Activated naive CD8-positive, alpha-beta T cell treated with anti-CD3 and anti-CD28 coated beads for 36 hours (primary cell): ENCODE measurements at regions not wholly inside any gene's neighbourhood (a gene's known extent, or its start where the extent isn't known, plus 50 kb on each side); places are given as distances from the start of the nearest gene placed in this dataset.
"Not testable (repeated sequence)": the region's sequence is repeated elsewhere in the genome, so short reads cannot be mapped to it uniquely, and the experiment has no call there.

Experiments used
- DNase-seq: peaks from one replicate; pipeline ENCODE4 v3.0.0; 2021
- H3K27ac Mint-ChIP-seq: one replicate; pipeline ENCODE4 v1.8.0; 2022; ENCODE audit warnings: mild to moderate bottlenecking, moderate library complexity, mixed read lengths
- H3K27me3 Mint-ChIP-seq: one replicate; pipeline ENCODE4 v1.8.0; 2022; ENCODE audit warnings: mild to moderate bottlenecking, mixed read lengths
- H3K36me3 Mint-ChIP-seq: one replicate; pipeline ENCODE4 v1.8.0; 2021; ENCODE audit warnings: mild to moderate bottlenecking, mixed read lengths
- H3K4me1 Mint-ChIP-seq: one replicate; pipeline ENCODE4 v1.8.0; 2021; ENCODE audit warnings: mixed read lengths
- H3K4me3 Mint-ChIP-seq: one replicate; pipeline ENCODE4 v1.8.0; 2022; ENCODE audit warnings: mild to moderate bottlenecking, moderate library complexity, mixed read lengths
- H3K9me3 Mint-ChIP-seq: one replicate; pipeline ENCODE4 v1.8.0; 2022; ENCODE audit warnings: mixed read lengths

- no peak overlapping the region for H3K27ac Mint-ChIP-seq
Observed at GRCh38 chr4:155599085-155599484, 67.6 kb upstream of the GUCY1A1 start.

GRCh38 chr4:155597933-155598451 lies 68.7 kb upstream of the GUCY1A1 start:
- no peaks in the 10 kb centered on the region for H3K4me1 Mint-ChIP-seq
- H3K27me3 Mint-ChIP-seq, result peaks cover 21% of the 10 kb centered on the region
- H3K4me3 Mint-ChIP-seq, result no peak overlapping the region
- H3K9me3 Mint-ChIP-seq, result no peaks in the 10 kb centered on the region
- no peak for DNase-seq
- no peaks in the 10 kb centered on the region for H3K36me3 Mint-ChIP-seq
- no peak overlapping the region for H3K27ac Mint-ChIP-seq

More at GRCh38 chr4:155599085-155599484, 67.6 kb upstream of the GUCY1A1 start:
- H3K36me3 Mint-ChIP-seq, result no peaks in the 10 kb centered on the region
- no peak overlapping the region for H3K4me3 Mint-ChIP-seq
- H3K9me3 Mint-ChIP-seq, result no peaks in the 10 kb centered on the region
- peaks cover 21% of the 10 kb centered on the region for H3K27me3 Mint-ChIP-seq
- no peaks in the 10 kb centered on the region for H3K4me1 Mint-ChIP-seq
- DNase-seq, result no peak

GRCh38 chr4:155597281-155597680 lies 69.4 kb upstream of the GUCY1A1 start:
- H3K27ac Mint-ChIP-seq, result no peak overlapping the region
- no peak overlapping the region for H3K4me3 Mint-ChIP-seq
- H3K27me3 Mint-ChIP-seq, result peaks cover 19% of the 10 kb centered on the region
- no peaks in the 10 kb centered on the region for H3K36me3 Mint-ChIP-seq
- H3K4me1 Mint-ChIP-seq, result no peaks in the 10 kb centered on the region
- no peaks in the 10 kb centered on the region for H3K9me3 Mint-ChIP-seq
- DNase-seq, result no peak

DNA sequence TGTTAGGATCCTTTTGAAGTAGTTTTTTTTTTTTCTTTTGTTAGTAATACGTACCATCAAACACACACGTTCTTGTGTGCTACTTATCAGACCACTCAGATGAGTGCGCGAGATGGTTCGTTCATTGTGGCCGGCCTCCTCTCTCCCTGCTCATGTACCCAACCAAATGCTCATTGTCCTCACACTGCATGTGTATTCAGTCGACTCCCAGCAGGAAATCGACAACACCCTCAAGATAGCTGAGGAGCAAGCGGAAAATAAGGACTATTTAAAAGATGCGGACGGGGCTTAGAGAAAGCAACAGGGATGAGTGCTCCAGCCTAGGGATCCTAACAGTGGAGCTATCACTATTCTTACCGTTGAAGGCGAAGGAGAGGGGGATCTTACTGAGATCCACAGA lies 72.9 kb upstream of the GUCY1A1 start:
- H3K9me3 Mint-ChIP-seq, result no peaks in the 10 kb centered on the region
- peaks cover 12% of the 10 kb centered on the region for H3K27me3 Mint-ChIP-seq

DNA sequence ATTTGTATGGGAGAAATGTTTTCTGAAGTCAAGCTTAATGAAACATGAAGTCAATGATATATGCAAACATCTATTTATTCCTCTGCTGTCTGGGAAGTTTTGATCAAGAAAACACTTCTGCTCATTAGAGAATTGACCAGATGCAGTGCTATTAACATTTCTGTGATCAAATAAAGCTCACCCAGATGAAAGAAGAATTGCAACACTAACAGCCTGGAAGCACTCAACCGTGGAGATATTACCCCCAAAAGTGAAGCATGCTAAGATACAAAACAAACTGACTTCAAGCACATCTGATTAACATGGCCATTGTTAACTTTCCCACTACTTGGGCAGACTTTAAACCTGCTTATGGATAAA lies 73.7 kb upstream of the GUCY1A1 start:
- Mint-ChIP-seq H3K36me3 (no peaks in the 10 kb centered on the region), H3K9me3 (no peaks in the 10 kb centered on the region), H3K27ac (no peak overlapping the region), H3K4me1 (no peaks in the 10 kb centered on the region), H3K27me3 (peaks cover 10% of the 10 kb centered on the region), H3K4me3 (no peak overlapping the region)
- no peak for DNase-seq

More for the DNA sequence above, 72.9 kb upstream of the GUCY1A1 start:
- H3K4me3 Mint-ChIP-seq, result no peak overlapping the region
- DNase-seq, result no peak
- H3K4me1 Mint-ChIP-seq, result no peaks in the 10 kb centered on the region
- H3K36me3 Mint-ChIP-seq, result no peaks in the 10 kb centered on the region
- no peak overlapping the region for H3K27ac Mint-ChIP-seq

- Mint-ChIP-seq H3K27me3 (peaks cover 7% of the 10 kb centered on the region), H3K4me1 (no peaks in the 10 kb centered on the region), H3K4me3 (no peak overlapping the region), H3K36me3 (no peaks in the 10 kb centered on the region), H3K27ac (no peak overlapping the region), H3K9me3 (no peaks in the 10 kb centered on the region)
- no peak for DNase-seq
Observed at GRCh38 chr4:155592179-155592937, 74.3 kb upstream of the GUCY1A1 start.

DNA sequence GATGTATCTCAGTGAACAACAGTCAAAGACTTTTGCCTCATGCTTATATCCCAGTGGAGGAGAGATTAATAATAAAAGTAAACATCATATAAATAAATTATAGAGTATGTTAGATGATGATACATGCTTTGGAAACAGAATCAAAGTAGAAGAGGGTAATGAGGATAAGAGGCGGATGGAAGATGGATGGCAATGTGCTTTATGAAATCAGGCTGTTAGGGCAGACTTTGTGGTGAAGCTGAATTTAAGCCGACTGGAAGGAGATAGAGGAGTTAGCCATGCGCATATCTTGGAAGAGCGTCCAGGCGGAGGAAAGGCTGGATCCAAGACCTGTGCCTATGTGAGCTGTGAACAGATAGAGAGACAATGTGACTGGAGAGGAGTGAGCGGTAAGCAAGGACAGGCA lies 74.9 kb upstream of the GUCY1A1 start:
- no peak for DNase-seq
- Mint-ChIP-seq H3K4me1 (no peaks in the 10 kb centered on the region), H3K27me3 (peaks cover 7% of the 10 kb centered on the region), H3K4me3 (no peak overlapping the region), H3K9me3 (no peaks in the 10 kb centered on the region), H3K36me3 (no peaks in the 10 kb centered on the region), H3K27ac (no peak overlapping the region)

DNA sequence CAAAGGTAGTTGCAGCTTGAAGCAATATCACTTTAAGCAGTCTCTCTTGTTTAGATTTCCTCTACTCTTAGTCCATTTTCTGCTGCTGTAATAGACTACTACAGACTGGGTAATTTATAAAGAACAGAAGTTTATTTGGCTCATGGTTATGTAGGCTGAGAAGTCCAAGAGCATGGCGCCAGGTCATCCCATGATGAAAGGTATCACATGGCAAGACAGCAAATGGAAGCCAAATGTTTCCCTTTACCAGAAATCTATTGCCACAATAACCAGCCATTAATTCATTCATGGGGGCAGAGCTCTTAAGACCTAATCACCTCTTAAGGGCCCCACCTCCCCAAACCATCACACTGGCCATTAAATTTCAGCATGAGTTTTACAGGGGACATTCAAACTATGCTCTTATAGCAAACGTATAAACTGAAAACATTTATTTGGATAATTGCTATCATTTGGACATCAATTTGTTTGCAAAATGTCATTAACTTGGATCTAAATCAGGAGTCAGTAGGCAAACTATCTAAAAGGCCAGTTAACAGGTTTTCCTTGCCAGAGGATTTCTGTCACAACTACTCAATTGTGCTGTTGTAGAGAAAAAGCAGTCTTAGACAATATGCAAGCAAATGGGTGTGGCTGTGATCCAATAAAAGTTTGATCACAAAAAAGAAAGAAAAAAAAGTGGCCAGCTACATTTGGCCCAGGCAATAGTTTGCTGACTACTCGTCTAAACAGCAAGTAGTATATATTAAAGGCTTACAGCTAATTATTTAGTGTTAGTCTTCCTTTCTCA lies 75.7 kb upstream of the GUCY1A1 start:
- DNase-seq, result no peak
- Mint-ChIP-seq H3K36me3 (no peaks in the 10 kb centered on the region), H3K27ac (no peak overlapping the region), H3K4me1 (no peaks in the 10 kb centered on the region), H3K4me3 (no peak overlapping the region), H3K9me3 (no peaks in the 10 kb centered on the region), H3K27me3 (peaks cover 3% of the 10 kb centered on the region)

DNA sequence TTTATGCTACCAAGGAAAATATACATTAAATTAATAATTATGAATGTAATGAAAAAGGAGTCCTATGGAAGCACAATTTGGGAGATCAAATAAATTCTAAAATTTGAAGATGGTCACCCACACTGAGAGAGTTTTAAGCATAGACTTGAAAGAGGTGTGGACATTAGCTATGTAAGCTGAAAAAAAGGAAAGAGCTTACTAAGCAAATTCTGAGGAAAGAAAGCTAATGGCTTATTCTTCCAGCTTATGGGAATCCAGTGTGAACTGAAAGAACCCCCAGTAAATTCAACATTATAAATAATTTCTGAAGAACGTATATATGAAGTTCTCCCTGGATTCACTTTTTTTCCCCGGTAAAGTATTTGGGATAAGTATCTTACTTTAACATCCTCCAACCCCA lies 78.2 kb upstream of the GUCY1A1 start:
- H3K4me3 Mint-ChIP-seq, result no peak overlapping the region
- H3K27me3 Mint-ChIP-seq, result no peaks in the 10 kb centered on the region
- no peaks in the 10 kb centered on the region for H3K9me3 Mint-ChIP-seq
- H3K36me3 Mint-ChIP-seq, result no peaks in the 10 kb centered on the region
- no peak overlapping the region for H3K27ac Mint-ChIP-seq
- H3K4me1 Mint-ChIP-seq, result peaks cover 4% of the 10 kb centered on the region
- no peak for DNase-seq

DNA sequence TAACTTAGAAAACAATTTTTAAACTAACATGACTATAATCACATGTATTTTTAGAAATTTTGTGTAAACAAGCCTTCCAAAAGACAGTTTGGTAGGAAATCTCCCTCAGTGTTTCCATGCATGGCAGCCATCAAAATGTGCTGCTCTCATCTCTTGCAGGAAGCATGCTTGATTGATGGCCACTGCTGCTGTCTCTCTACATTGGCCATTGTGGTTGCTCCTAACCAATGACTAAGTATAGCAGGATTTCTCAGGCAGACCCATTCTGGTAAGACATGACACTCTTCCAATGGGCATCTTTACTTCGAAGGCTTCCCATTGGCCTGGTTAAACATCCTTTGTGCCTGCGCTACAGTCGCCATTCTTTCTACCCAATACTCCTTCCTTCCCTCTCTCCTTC lies 78.9 kb upstream of the GUCY1A1 start:
- no peaks in the 10 kb centered on the region for H3K9me3 Mint-ChIP-seq
- H3K36me3 Mint-ChIP-seq, result no peaks in the 10 kb centered on the region
- H3K4me3 Mint-ChIP-seq, result no peak overlapping the region
- peaks cover 10% of the 10 kb centered on the region for H3K4me1 Mint-ChIP-seq
- DNase-seq, result no peak
- H3K27me3 Mint-ChIP-seq, result no peaks in the 10 kb centered on the region
- no peak overlapping the region for H3K27ac Mint-ChIP-seq

GRCh38 chr4:155582971-155583437 lies 83.6 kb upstream of the GUCY1A1 start:
- Mint-ChIP-seq H3K36me3 (no peaks in the 10 kb centered on the region), H3K4me1 (peaks cover 13% of the 10 kb centered on the region), H3K4me3 (peak overlapping the region; percentile 33), H3K27ac (peak overlapping the region; percentile 63), H3K27me3 (no peaks in the 10 kb centered on the region), H3K9me3 (no peaks in the 10 kb centered on the region)
- DNase-seq, result no peak

GRCh38 chr4:155582041-155582440 lies 84.6 kb upstream of the GUCY1A1 start:
- H3K4me3 Mint-ChIP-seq, result no peak overlapping the region
- DNase-seq, result no peak
- no peaks in the 10 kb centered on the region for H3K36me3 Mint-ChIP-seq
- no peaks in the 10 kb centered on the region for H3K27me3 Mint-ChIP-seq
- no peaks in the 10 kb centered on the region for H3K9me3 Mint-ChIP-seq
- H3K27ac Mint-ChIP-seq, result no peak overlapping the region
- H3K4me1 Mint-ChIP-seq, result peaks cover 13% of the 10 kb centered on the region

DNA sequence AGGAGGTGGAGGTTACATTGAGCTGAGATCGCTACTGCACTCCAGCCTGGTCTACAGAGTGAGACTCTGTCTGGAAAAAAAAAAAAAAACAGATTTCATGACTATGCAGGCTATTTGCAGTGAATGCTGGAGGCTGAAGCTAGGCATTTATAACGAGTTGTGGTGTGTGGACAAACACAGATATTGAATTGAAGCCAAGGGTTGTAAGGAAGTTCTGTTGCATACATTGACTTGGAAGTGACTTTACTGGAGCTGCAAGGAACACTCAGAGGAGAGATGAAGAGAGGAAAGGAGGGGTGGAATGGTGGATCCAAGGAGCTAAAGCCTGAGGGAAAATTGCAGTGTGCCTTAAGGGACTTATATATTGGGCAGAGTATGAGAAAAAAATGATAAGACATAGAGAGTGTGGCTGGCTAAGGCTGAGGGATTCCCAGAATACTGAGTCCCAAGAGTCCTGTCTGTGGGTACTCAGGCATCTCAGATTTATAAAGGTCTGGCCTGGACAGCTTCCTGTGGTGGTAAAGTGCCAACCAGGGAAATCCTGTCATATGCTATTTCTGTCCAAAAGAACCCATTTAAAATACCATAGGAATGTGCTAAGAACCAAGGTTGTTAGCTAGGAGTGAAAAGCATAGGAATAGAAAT lies 87.8 kb upstream of the GUCY1A1 start:
- Mint-ChIP-seq H3K27ac (no peak overlapping the region), H3K4me3 (no peak overlapping the region), H3K36me3 (no peaks in the 10 kb centered on the region), H3K4me1 (peaks cover 12% of the 10 kb centered on the region), H3K27me3 (no peaks in the 10 kb centered on the region), H3K9me3 (no peaks in the 10 kb centered on the region)
- DNase-seq, result no peak

GRCh38 chr4:155578219-155578618 lies 88.4 kb upstream of the GUCY1A1 start:
- no peaks in the 10 kb centered on the region for H3K9me3 Mint-ChIP-seq
- no peak overlapping the region for H3K27ac Mint-ChIP-seq
- H3K4me3 Mint-ChIP-seq, result no peak overlapping the region
- no peak for DNase-seq
- no peaks in the 10 kb centered on the region for H3K36me3 Mint-ChIP-seq
- H3K27me3 Mint-ChIP-seq, result no peaks in the 10 kb centered on the region
- peaks cover 7% of the 10 kb centered on the region for H3K4me1 Mint-ChIP-seq

DNA sequence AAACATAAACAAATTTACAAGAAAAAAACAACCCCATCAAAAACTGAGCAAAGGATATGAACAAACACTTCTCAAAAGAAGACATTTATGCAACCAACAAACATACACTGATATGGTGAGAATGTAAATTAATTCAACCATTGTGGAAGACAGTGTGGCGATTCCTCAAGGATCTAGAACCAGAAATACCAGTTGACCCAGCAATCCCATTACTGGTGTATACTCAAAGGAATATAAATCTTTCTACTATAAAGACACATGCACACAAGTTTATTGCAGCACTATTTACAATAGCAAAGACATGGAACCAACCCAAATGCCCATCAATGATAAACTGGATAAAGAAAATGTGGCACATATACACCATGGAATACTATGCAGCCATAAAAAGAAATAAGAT lies 92.3 kb upstream of the GUCY1A1 start:
- H3K4me1 Mint-ChIP-seq, H3K4me3 Mint-ChIP-seq, H3K27ac Mint-ChIP-seq, DNase-seq, H3K27me3 Mint-ChIP-seq, H3K36me3 Mint-ChIP-seq, H3K9me3 Mint-ChIP-seq: not testable (repeated sequence)
